Neuron (in vitro differentiated cells): ENCODE measurements at regions not wholly inside any gene's neighbourhood (a gene's known extent, or its start where the extent isn't known, plus 50 kb on each side); places are given as distances from the start of the nearest gene placed in this dataset.

Source experiments
- H2AFZ ChIP-seq: one replicate; pipeline ENCODE4 v1.6.1; 2013; ENCODE audit warnings: low read depth, mild to moderate bottlenecking, inconsistent platforms, low read length, moderate library complexity
- H3K27me3 ChIP-seq: one replicate; pipeline ENCODE4 v1.6.1; 2013; ENCODE audit warnings: low read length; ENCODE audit not compliant: insufficient read depth
- H3K36me3 ChIP-seq: one replicate; pipeline ENCODE4 v1.6.1; 2013; ENCODE audit warnings: low read length; ENCODE audit not compliant: insufficient read depth
- H3K4me1 ChIP-seq: one replicate; pipeline ENCODE4 v1.6.1; 2013; ENCODE audit warnings: low read length; ENCODE audit not compliant: insufficient read depth
- H3K4me3 ChIP-seq: 2 replicates; pipeline ENCODE4 v1.5.1; 2013; ENCODE audit warnings: mild to moderate bottlenecking, low read length, moderate library complexity
- H3K9me3 ChIP-seq: one replicate; pipeline ENCODE4 v1.6.1; 2013; ENCODE audit warnings: low read length

- no peak overlapping the region for H2AFZ ChIP-seq
- no peaks in the 10 kb centered on the region for H3K4me1 ChIP-seq
- no peaks in the 10 kb centered on the region for H3K36me3 ChIP-seq
- H3K27me3 ChIP-seq, result no peaks in the 10 kb centered on the region
- no peak overlapping the region for H3K4me3 ChIP-seq
- no peaks in the 10 kb centered on the region for H3K9me3 ChIP-seq
These were observed 425.8 kb upstream of the CDH5 start for GRCh38 chr16:65940711-65941110.

- H3K36me3 ChIP-seq, result no peaks in the 10 kb centered on the region
- H3K4me1 ChIP-seq, result no peaks in the 10 kb centered on the region
- H3K27me3 ChIP-seq, result no peaks in the 10 kb centered on the region
These were observed 428.4 kb upstream of the CDH5 start for GRCh38 chr16:65938083-65938482.

GRCh38 chr16:65937455-65937854 is 429.0 kb upstream of the CDH5 start:
- Histone ChIP-seq H3K9me3 (no peaks in the 10 kb centered on the region), H3K27me3 (no peaks in the 10 kb centered on the region), H3K4me1 (no peaks in the 10 kb centered on the region), H3K4me3 (no peak overlapping the region), H3K36me3 (no peaks in the 10 kb centered on the region), H2AFZ (no peak overlapping the region)

More at GRCh38 chr16:65938083-65938482, 428.4 kb upstream of the CDH5 start:
- H3K4me3 ChIP-seq, result no peak overlapping the region
- no peak overlapping the region for H2AFZ ChIP-seq
- H3K9me3 ChIP-seq, result no peaks in the 10 kb centered on the region

GRCh38 chr16:65936096-65936495 is 430.4 kb upstream of the CDH5 start:
- no peak overlapping the region for H2AFZ ChIP-seq
- H3K9me3 ChIP-seq, result no peaks in the 10 kb centered on the region
- H3K4me1 ChIP-seq, result no peaks in the 10 kb centered on the region
- no peaks in the 10 kb centered on the region for H3K36me3 ChIP-seq
- H3K4me3 ChIP-seq, result no peak overlapping the region
- H3K27me3 ChIP-seq, result no peaks in the 10 kb centered on the region

GRCh38 chr16:65934443-65934842 is 432.0 kb upstream of the CDH5 start:
- Histone ChIP-seq H3K9me3 (no peaks in the 10 kb centered on the region), H3K4me3 (no peak overlapping the region), H3K4me1 (no peaks in the 10 kb centered on the region), H3K36me3 (no peaks in the 10 kb centered on the region), H2AFZ (no peak overlapping the region), H3K27me3 (no peaks in the 10 kb centered on the region)

- Histone ChIP-seq H2AFZ (no peak overlapping the region), H3K4me3 (no peak overlapping the region), H3K27me3 (no peaks in the 10 kb centered on the region), H3K36me3 (no peaks in the 10 kb centered on the region), H3K4me1 (no peaks in the 10 kb centered on the region), H3K9me3 (no peaks in the 10 kb centered on the region)
These were observed 432.8 kb upstream of the CDH5 start for GRCh38 chr16:65933703-65934102.

- Histone ChIP-seq H2AFZ (no peak overlapping the region), H3K9me3 (no peaks in the 10 kb centered on the region), H3K4me3 (no peak overlapping the region), H3K36me3 (no peaks in the 10 kb centered on the region), H3K27me3 (no peaks in the 10 kb centered on the region), H3K4me1 (no peaks in the 10 kb centered on the region)
These were observed 434.0 kb upstream of the CDH5 start for GRCh38 chr16:65932350-65933072.

- no peaks in the 10 kb centered on the region for H3K36me3 ChIP-seq
- H3K9me3 ChIP-seq, result no peaks in the 10 kb centered on the region
- peaks cover 8% of the 10 kb centered on the region for H3K4me1 ChIP-seq
- no peak overlapping the region for H2AFZ ChIP-seq
- no peak overlapping the region for H3K4me3 ChIP-seq
- H3K27me3 ChIP-seq, result no peaks in the 10 kb centered on the region
These were observed 443.6 kb upstream of the CDH5 start for GRCh38 chr16:65922923-65923322.

GRCh38 chr16:65919986-65920376 is 446.5 kb upstream of the CDH5 start:
- Histone ChIP-seq H3K4me3 (no peak overlapping the region), H2AFZ (no peak overlapping the region), H3K4me1 (peaks cover 8% of the 10 kb centered on the region), H3K36me3 (no peaks in the 10 kb centered on the region), H3K9me3 (no peaks in the 10 kb centered on the region), H3K27me3 (no peaks in the 10 kb centered on the region)

GRCh38 chr16:65919145-65919985 is 447.1 kb upstream of the CDH5 start:
- Histone ChIP-seq H3K27me3 (no peaks in the 10 kb centered on the region), H3K9me3 (no peaks in the 10 kb centered on the region), H2AFZ (no peak overlapping the region), H3K36me3 (no peaks in the 10 kb centered on the region), H3K4me1 (peaks cover 8% of the 10 kb centered on the region), H3K4me3 (no peak overlapping the region)

- Histone ChIP-seq H3K27me3 (no peaks in the 10 kb centered on the region), H3K4me3 (no peak overlapping the region), H3K36me3 (no peaks in the 10 kb centered on the region), H3K4me1 (peaks cover 8% of the 10 kb centered on the region), H3K9me3 (no peaks in the 10 kb centered on the region), H2AFZ (no peak overlapping the region)
These were observed 449.0 kb upstream of the CDH5 start for GRCh38 chr16:65917466-65917865.

GRCh38 chr16:65916995-65917394 is 449.5 kb upstream of the CDH5 start:
- H2AFZ ChIP-seq, result no peak overlapping the region
- H3K27me3 ChIP-seq, result no peaks in the 10 kb centered on the region
- no peak overlapping the region for H3K4me3 ChIP-seq
- H3K9me3 ChIP-seq, result no peaks in the 10 kb centered on the region
- no peaks in the 10 kb centered on the region for H3K36me3 ChIP-seq
- peaks cover 8% of the 10 kb centered on the region for H3K4me1 ChIP-seq

GRCh38 chr16:65910291-65910690 is 456.2 kb upstream of the CDH5 start:
- no peak overlapping the region for H3K4me3 ChIP-seq

More at GRCh38 chr16:65910291-65910690, 456.2 kb upstream of the CDH5 start:
- H2AFZ ChIP-seq, result no peak overlapping the region
- no peaks in the 10 kb centered on the region for H3K36me3 ChIP-seq
- H3K27me3 ChIP-seq, result no peaks in the 10 kb centered on the region
- no peaks in the 10 kb centered on the region for H3K9me3 ChIP-seq
- H3K4me1 ChIP-seq, result peaks cover 10% of the 10 kb centered on the region
